Natural killer cell (primary cell): ENCODE measurements at regions not wholly inside any gene's neighbourhood (a gene's known extent, or its start where the extent isn't known, plus 50 kb on each side); places are given as distances from the start of the nearest gene placed in this dataset.

ENCODE experiments used
- ATAC-seq, 3 donors: fragments of 150-1000 bp in 2 of 3; fragments of 200-7000 bp in 1 of 3; cut with Tn5 transposase; 1 replicate in 1 of 3; 2 replicates in 2 of 3; pipeline ENCODE4 v1.10.0; 2021; ENCODE audit warnings: mild to moderate bottlenecking in 2 of 3, moderate library complexity in 2 of 3
- DNase-seq, 2 donors: peaks; one replicate each; pipeline versions ENCODE4 v3.0.0 to v3.0.0-alpha.2; 2013 to 2021; ENCODE audit warnings: mixed read lengths in 1 of 2
- H3K27ac ChIP-seq: one replicate; pipeline ENCODE4 v1.5.1; 2013; ENCODE audit warnings: mild to moderate bottlenecking, low read length
- H3K27me3 ChIP-seq: one replicate; pipeline ENCODE4 v1.6.1; 2013; ENCODE audit warnings: low read length; ENCODE audit not compliant: control insufficient read depth, insufficient read depth
- H3K36me3 ChIP-seq: one replicate; pipeline ENCODE4 v1.6.1; 2013; ENCODE audit warnings: low read length; ENCODE audit not compliant: control insufficient read depth, insufficient read depth
- H3K4me1 ChIP-seq: one replicate; pipeline ENCODE4 v1.6.1; 2013; ENCODE audit warnings: low read length; ENCODE audit not compliant: control insufficient read depth, insufficient read depth
- H3K4me3 ChIP-seq: one replicate; pipeline ENCODE4 v1.5.1; 2013; ENCODE audit warnings: low read length
- H3K9me3 ChIP-seq: one replicate; pipeline ENCODE4 v1.6.1; 2013; ENCODE audit warnings: low read length; ENCODE audit not compliant: control insufficient read depth, insufficient read depth
- H3K27ac Mint-ChIP-seq, 2 donors: one replicate each; pipeline ENCODE4 v1.8.0; 2022; ENCODE audit warnings: mild to moderate bottlenecking in 2 of 2, mixed read lengths in 2 of 2, moderate library complexity in 1 of 2
- H3K27me3 Mint-ChIP-seq, 2 donors: one replicate each; pipeline ENCODE4 v1.8.0; 2022; ENCODE audit warnings: low read depth in 2 of 2, mixed read lengths in 2 of 2
- H3K36me3 Mint-ChIP-seq: one replicate; pipeline ENCODE4 v1.8.0; 2022; ENCODE audit warnings: mixed read lengths
- H3K4me1 Mint-ChIP-seq, 2 donors: one replicate each; pipeline ENCODE4 v1.8.0; 2022; ENCODE audit warnings: mixed read lengths in 2 of 2
- H3K4me3 Mint-ChIP-seq: one replicate; pipeline ENCODE4 v1.8.0; 2022; ENCODE audit warnings: mild to moderate bottlenecking, moderate library complexity, mixed read lengths
- H3K9me3 Mint-ChIP-seq, 2 donors: one replicate each; pipeline ENCODE4 v1.8.0; 2022; ENCODE audit warnings: mixed read lengths in 2 of 2
- WGBS: methylation state at CpG from one replicate; pipeline ENCODE4 v1.1.7; 2013; ENCODE audit warnings: missing lambda C conversion rate; ENCODE audit not compliant: insufficient coverage; 5-methylcytosine and 5-hydroxymethylcytosine counted together
- intact Hi-C: fragments of 100-400 bp; cut with micrococcal nuclease; formaldehyde crosslinking; loops from one replicate; pipeline ENCODE4 v1.14.2; 2022
- TF ChIP-seq, protein P1 (sequence below): fragments of 200-600 bp; IDR thresholded peaks from one replicate; pipeline ENCODE4 v1.8.0; 2022; ENCODE audit warnings: antibody characterized with exemption

DNA sequence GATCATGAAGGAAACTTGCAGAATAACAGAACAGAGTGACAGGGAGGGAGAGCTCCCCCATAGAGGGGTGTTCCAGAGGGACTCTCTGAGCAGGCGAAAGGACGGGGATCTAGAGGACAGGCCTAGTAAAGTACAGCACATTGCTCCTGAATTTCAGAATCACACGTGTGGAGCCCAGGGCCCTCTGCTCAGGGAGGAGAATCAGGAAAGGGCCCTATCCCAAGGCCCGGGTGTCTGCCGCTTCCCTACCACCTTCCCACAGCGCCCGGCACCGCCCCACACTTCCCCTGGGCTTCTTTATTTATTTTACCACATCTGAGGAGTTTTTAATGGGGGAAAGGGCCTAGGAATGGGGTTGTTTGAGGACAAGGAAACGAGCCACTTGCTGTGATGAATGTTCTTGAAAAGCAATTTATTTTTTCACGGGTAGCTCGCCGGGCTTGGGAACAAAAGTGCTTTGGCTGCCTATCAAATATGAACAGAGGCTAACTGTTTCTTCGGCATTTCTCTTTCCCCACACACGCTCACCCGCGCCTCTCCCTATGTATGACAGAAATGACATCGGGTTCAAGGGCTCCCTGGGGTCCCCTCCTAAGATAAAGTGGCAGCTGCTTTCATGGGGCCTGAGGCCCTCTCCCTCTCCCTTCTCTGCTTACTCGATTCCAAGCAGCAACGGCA is 79.3 kb upstream of the GLI2 start:
- Mint-ChIP-seq H3K27ac (no peak overlapping the region), H3K9me3 (no peaks in the 10 kb centered on the region), H3K4me3 (no peak overlapping the region), H3K4me1 (no peaks in the 10 kb centered on the region), H3K27me3 (peaks cover 19 to 32% of the 10 kb centered on the region in 2 donors), H3K36me3 (no peaks in the 10 kb centered on the region)
- Histone ChIP-seq H3K9me3 (no peaks in the 10 kb centered on the region), H3K27me3 (no peaks in the 10 kb centered on the region), H3K4me3 (no peak overlapping the region), H3K36me3 (no peaks in the 10 kb centered on the region), H3K4me1 (no peaks in the 10 kb centered on the region), H3K27ac (no peak overlapping the region)
- intact Hi-C loops, result no loop called here
- TF ChIP-seq, protein P1, sequence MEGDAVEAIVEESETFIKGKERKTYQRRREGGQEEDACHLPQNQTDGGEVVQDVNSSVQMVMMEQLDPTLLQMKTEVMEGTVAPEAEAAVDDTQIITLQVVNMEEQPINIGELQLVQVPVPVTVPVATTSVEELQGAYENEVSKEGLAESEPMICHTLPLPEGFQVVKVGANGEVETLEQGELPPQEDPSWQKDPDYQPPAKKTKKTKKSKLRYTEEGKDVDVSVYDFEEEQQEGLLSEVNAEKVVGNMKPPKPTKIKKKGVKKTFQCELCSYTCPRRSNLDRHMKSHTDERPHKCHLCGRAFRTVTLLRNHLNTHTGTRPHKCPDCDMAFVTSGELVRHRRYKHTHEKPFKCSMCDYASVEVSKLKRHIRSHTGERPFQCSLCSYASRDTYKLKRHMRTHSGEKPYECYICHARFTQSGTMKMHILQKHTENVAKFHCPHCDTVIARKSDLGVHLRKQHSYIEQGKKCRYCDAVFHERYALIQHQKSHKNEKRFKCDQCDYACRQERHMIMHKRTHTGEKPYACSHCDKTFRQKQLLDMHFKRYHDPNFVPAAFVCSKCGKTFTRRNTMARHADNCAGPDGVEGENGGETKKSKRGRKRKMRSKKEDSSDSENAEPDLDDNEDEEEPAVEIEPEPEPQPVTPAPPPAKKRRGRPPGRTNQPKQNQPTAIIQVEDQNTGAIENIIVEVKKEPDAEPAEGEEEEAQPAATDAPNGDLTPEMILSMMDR, result no peak
- DNase-seq (no peak), ATAC-seq (no peak)
- whole genome bisulfite sequencing, result 84% methylated on average over 14 of the region's 19 CpGs

DNA sequence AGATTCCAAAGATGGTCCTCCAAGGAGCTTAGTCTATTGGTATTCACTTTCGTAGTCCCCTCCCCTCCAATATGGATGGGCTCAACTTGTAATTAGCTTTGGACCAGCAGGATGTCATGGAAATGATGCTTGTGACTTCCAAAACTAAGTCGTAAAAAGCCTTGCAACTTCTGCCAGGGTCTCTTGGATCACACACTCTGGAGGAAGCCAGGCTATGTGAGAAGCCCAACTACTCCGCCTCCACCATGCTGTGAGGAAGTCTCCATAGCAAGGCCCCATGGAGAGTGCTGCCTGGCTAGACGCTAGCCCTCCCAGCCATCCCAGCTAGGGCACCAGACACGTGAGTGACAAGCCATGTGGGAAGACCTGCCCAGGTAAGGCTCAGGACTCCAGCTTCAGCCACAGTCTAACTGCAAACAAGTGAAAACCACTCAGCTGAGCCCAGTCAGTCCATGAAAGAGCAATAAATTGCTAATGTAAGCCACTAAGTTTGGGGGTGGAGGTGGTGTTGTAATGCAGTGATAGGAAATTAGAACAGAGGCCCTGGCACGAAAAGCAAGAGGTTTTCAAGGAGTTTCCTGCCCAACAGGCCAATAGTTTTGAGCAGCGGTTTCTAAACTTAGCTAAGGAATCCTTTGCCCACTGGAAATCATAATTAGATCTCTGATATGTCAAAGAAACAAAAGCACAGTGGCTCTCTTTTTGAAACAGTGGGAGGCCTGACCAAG is 77.5 kb upstream of the GLI2 start:
- Histone ChIP-seq H3K27me3 (no peaks in the 10 kb centered on the region), H3K4me3 (no peak overlapping the region), H3K36me3 (no peaks in the 10 kb centered on the region), H3K4me1 (no peaks in the 10 kb centered on the region), H3K9me3 (no peaks in the 10 kb centered on the region), H3K27ac (no peak overlapping the region)
- Mint-ChIP-seq H3K27ac (no peak overlapping the region), H3K4me3 (no peak overlapping the region), H3K27me3 (peaks cover 24 to 25% of the 10 kb centered on the region in 2 donors), H3K36me3 (no peaks in the 10 kb centered on the region), H3K4me1 (no peaks in the 10 kb centered on the region), H3K9me3 (no peaks in the 10 kb centered on the region)
- TF ChIP-seq, protein P1, result no peak
- DNase-seq (no peak), ATAC-seq (no peak)
- intact Hi-C loops, result no loop called here
- 79% methylated on average over 7 of the region's 7 CpGs for WGBS

DNA sequence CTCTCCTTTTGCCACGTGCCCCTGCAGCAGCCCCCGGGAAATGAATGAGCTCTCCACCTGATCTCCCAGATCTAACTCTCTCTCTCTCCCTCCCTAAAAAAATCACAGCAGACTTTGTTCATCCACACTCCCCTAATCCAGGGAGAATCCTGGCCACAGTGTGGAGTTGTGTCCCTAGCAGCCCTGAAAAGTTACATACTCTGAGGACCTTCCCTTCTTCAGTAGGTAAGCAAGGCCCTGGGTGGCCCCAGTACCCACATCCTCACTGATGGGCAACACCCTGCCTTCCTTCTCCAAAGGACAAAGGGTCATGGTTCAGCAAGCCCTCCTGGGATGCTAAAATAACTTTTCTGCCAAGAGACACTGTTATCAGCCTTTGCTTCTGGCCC is 76.9 kb upstream of the GLI2 start:
- Mint-ChIP-seq H3K4me1 (no peaks in the 10 kb centered on the region), H3K27ac (no peak overlapping the region), H3K9me3 (no peaks in the 10 kb centered on the region), H3K36me3 (no peaks in the 10 kb centered on the region), H3K4me3 (no peak overlapping the region), H3K27me3 (peaks cover 22 to 26% of the 10 kb centered on the region in 2 donors)
- H3K4me1 ChIP-seq, result no peaks in the 10 kb centered on the region
- H3K9me3 ChIP-seq, result no peaks in the 10 kb centered on the region
- H3K27me3 ChIP-seq, result no peaks in the 10 kb centered on the region
- intact Hi-C loops, result no loop called here
- DNase-seq (no peak), ATAC-seq (no peak)
- TF ChIP-seq, protein P1, result no peak
- WGBS, result 85% methylated on average over 2 of the region's 2 CpGs
- H3K27ac ChIP-seq, result no peak overlapping the region
- H3K4me3 ChIP-seq, result no peak overlapping the region
- no peaks in the 10 kb centered on the region for H3K36me3 ChIP-seq
